AG09319 (cell line): ENCODE measurements at regions not wholly inside any gene's neighbourhood (a gene's known extent, or its start where the extent isn't known, plus 50 kb on each side); places are given as distances from the start of the nearest gene placed in this dataset.
A peak's percentile ranks its signal among the peaks of the same experiment; 100 is the strongest.
"Not testable (repeated sequence)": the region's sequence is repeated elsewhere in the genome, so short reads cannot be mapped to it uniquely, and the experiment has no call there.

Source experiments
- DNase-seq: peaks from one replicate; pipeline ENCODE4 v3.0.0-alpha.2; 2010; ENCODE audit warnings: low read depth; ENCODE audit errors: extremely low read depth
- TF ChIP-seq, protein P1 (sequence below): IDR thresholded peaks from 2 replicates; pipeline ENCODE4 v1.5.1; 2011; ENCODE audit warnings: low read depth, mild to moderate bottlenecking, inconsistent platforms, low read length, moderate library complexity

DNA sequence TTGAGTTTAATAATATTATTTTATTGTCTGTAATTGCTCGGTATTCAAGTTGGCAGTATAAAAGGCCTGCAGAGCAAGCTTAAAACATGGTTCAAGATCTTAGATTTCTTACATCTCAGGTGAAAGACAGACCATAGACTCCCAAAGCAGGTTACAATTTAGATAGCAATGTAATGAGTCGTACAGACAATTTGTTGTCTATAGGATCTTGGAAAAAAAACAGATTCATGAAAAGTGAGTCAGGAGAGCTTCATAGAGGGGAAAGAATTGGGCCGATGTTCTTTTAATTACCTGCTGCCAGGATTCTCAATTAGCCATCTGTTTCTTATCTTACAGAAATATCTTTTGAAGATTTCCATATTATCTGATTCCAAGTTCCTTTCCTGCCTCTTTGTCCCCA, 111.5 kb upstream of the IKBKE start:
- not testable (repeated sequence) for DNase-seq

DNA sequence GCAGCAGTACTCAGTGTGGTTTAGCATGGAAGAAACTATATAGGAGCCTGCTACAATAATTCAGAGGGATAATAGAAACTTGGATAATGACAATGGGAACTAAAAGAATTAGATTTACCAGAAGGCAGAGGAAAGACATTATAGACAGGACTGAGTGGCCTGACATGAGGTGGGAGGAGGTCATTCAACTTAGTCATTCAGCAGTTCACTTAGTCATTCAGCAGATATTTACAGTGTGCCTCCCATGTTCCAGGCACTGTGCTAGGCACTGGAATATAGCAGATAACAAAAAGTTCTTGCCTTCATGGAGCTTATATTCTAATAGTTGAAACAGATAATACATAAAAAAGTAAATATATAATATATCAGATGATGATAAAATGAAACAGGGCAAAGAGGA, 110.9 kb upstream of the IKBKE start:
- not testable (repeated sequence) for DNase-seq

DNA sequence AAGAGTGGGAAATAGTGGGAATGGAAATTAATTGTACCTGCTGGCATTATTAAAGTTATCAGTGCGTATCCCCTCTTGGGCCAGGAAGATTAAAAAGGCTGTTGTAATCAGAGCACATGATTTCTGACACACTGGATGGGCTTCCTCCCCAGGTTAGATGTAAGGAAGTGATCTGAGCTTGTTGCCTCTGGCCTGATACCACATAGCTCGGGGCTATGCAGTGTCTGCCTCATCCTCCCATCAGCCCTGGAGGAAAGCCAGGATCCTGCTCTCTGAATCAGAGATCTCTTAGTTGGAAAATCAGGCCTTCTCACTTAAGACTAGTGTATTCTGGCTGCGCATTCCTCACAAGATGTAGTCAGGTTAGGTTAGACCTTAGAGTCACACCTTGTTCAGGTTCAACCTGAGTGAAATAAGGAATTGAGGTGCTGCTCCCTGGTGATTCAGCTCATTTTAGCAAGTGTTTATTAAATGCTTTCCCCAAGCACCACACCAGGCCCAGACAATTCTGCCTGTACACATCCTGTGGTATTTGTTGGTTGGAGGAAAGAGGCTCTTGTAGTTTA, 108.2 kb upstream of the IKBKE start:
- DNase-seq: not testable (repeated sequence)

DNA sequence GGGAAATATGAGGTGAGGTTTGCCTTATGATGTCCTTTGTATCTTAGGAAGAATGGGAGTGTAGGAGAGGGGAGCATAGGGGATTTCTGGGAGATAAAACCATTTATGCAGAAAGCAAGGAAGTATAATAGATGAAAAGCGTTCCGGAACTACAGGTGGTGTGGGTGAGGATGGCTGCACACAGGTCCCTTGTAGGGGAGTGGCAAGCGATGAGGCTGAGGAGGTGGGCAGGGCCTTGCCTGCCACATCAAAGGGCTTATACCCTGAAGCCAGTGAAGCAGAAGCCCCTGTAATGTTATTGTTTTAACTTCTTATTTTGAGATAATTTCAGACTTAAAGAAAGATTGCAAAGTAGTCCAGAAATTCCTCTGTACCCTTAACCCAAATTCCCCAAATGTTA, 107.3 kb upstream of the IKBKE start:
- not testable (repeated sequence) for DNase-seq

DNA sequence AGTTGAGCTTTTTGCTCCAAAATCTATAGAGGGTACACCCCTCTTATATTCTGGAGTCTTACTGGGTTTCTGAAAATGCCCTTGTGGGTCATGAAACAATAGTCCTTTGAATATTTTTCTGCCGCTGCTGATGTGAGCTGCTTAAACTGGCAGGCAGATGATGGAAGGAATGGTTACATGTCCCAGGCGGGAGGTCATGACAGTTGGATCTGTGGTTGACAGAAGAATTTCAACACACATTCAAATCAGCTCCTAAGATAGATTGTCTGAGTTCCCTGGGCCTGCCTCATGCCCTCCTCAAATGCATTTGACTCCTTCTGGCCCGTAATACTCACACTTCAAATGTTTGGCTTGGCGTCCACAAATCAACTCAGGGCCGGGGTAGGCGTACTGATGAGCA, 105.0 kb upstream of the IKBKE start:
- DNase-seq: not testable (repeated sequence)

DNA sequence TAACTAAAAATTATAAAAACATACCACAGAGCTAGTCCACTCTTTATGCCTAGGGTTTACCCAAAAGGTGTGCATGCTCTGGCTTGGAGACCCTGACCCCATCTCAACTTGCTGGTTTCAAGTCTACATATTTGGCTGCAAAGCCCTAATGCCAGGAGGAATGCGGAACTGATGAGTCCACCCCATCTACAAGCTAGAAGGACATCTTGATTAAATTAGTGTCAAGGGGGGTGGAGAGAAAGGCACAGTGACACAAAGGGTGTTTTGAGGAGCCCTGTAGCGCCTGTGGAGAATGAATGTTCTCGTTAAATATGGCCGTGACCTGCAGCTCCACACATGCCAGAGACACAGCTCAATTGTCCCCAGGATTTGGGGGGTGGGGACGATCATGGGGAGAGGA, 104.1 kb upstream of the IKBKE start:
- DNase-seq: not testable (repeated sequence)

DNA sequence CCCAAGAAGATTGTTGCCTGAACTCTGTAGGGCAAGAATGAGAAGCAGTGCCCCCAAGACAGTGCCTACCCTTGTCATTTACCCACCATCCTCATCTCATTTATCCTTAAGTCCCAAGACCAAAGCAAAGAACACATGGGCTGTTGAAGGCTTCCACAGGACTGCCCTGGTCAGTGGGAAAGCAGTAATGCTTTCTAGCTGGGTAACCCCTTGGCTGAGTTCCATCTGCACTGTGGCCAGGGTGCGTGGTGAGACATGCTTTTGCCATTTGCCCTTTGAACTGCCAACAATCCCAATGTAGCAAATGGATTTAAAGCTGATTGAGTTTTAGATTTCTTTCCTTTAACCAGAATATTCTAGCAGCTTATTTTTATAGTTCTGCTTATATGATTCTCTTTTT, 103.5 kb upstream of the IKBKE start:
- DNase-seq: not testable (repeated sequence)

DNA sequence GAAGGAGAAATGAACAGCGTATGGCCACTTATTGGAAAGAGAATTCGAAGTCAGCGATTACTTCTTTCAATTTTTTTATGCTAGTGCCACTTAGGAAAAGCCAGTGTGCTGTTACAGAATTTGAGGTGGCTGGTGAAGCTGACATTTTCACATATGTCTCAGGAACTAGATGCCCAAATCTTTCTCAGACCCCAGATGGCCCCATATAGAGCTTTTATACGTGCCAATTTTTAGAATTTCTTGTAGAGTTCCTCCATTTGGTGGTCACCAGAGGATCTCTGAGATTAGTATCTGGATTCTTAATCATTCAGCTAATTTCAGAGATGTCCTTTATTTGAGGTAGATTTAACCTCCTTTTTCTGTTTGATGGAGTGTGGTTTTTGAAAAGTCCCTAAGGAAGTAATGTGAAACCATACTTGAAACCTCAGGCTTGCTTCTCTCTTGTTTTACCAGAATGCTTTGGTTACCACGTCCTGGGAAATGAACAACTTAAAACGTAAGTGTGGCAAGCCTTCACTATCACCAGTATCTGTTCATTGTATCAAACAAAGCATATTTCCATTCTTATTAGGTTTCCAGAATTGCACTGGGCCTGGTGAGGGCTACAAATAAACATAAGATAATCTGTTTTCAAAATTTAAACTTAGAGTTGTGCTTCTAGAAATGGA, 102.2 kb upstream of the IKBKE start:
- not testable (repeated sequence) for DNase-seq

DNA sequence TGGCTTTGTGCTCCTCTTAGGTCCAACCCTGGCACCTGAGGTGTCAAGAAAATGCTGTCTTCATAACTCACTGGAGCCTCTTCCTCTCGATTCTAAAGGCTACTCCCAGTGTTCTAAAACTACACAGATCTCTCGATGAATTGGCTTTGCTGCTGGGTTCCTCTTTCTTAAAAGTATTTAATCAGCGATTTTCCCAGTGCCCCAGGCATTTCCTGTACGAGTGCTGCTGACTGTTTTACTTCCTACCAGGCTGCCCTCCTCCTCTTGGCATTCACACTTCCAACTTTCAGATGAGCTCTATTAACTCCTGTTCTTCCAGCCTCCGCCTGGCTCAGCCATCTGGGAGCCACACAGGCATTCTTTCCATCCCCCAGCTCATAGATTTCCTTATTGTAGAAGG, 95.6 kb upstream of the IKBKE start:
- not testable (repeated sequence) for DNase-seq

DNA sequence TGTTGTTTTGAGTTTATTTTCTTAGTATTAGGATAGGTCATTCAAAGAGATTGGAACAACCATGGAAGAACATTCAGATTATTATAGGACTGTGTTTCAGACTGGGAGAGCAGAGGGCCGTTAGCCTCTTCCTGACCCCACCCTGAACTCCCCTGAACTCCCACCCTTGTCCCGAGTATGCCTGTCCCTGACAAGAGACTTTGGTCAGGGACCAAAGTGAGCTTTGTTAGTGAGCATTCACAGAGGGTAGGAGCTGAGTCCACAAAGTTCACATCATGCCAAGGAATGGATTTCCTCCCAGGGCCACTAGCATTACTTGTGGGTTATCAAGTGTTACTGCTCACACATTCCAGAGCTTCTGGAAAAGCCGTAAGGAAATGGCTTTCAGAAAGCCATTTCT, 94.7 kb upstream of the IKBKE start:
- DNase-seq: not testable (repeated sequence)

DNA sequence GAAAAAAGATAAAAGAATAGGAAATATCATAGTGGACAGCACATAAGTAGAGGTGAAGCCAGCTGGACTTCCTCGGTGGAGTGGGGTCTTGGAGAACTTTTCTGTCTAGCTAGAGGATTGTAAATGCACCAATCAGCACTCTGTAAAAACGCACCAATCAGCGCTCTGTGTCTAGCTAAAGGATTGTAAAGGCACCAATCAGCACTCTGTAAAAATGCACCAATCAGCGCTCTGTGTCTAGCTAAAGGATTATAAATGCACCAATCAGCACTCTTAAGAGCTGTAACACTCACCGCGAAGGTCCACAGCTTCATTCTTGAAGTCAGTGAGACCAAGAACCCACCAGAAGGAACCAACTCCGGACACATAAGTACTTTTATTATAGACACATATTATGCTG, 91.8 kb upstream of the IKBKE start:
- not testable (repeated sequence) for DNase-seq

DNA sequence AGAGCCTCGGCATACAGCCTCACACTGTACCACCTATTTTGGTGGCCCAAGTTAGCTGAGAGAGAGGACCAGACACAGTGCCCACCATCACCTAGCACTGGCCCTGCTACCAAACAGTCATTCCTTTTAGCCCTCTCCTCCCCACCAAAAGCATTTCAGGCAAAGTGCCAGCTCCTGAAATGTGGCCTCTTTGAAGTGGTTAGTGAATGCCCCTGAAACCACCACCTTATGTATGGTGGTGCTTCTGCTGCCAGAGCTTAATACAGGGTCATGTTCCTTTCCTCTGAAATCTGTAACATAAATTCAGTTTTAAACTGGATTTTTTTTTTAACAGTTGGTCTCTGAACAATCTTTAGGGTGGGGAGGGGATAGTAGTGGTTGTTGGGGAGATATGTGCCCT, 91.0 kb upstream of the IKBKE start:
- DNase-seq: not testable (repeated sequence)

DNA sequence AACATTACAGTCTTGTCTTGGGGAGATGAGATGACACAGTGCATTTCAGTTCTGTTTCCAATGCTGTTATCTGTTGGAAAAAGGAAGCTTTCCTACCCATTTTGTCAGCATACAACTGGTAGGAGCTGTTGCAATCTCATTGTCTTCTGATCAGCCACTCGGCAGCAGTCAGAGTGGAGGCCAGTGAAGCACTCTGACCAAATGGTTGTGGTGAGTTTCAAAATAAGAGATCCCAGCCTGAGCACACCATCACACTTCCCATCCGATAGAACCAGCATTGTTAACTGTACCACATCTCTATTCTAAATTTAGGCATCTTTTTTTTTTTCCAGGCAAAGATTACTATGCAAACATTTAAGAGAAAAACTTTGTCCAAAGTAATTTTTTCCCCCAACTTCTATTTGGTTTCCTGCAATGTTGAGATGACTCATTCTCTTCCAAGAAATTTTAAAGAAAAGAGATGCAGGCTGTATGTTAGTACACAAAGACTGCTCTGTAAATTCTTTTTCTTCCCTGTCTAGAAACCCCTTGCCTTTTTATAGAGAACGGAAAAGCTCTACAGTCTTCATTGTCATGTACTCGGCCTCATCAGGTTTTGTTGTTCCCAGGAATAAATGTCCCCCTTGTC, 90.0 kb upstream of the IKBKE start:
- not testable (repeated sequence) for DNase-seq

DNA sequence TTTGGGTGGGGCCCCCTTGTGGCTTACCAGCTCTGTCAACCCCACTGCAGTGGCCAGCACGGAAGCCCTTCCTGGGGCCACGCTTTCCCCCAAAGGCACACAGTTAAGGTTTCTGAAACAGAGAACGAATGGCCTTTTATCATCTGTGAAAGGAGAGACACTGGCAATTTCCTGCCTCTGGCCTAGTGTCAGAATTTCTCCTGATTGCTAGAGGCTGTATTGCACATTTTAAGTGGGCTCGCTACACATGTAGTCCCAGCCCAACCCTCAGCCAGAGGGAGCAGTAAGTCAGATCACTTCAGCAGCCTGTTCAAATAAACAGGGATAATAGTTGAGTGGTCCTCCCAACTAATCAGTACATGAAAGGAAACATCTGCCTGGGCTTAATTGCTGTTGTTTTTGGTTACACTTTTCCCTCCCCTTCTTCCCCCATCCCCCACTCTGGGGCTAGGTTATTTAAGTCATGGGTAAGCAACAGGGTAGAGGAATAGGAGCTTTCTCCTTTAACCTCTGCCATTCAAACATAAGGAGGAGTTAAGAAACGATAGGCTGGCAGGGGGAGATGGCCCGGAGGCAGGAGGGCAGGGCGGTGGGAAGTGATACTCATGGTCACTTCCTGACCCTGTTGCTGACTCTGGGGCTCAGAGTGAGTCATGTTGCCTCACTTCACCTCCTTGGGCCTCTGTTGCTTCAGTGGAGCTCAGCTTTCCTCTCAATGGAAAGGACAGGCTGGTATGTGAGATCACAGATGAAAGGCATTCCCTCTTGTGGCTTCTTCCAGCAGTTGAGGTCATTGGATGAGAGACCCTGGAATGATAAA, 89.3 kb upstream of the IKBKE start:
- DNase-seq: peak; percentile 49

DNA sequence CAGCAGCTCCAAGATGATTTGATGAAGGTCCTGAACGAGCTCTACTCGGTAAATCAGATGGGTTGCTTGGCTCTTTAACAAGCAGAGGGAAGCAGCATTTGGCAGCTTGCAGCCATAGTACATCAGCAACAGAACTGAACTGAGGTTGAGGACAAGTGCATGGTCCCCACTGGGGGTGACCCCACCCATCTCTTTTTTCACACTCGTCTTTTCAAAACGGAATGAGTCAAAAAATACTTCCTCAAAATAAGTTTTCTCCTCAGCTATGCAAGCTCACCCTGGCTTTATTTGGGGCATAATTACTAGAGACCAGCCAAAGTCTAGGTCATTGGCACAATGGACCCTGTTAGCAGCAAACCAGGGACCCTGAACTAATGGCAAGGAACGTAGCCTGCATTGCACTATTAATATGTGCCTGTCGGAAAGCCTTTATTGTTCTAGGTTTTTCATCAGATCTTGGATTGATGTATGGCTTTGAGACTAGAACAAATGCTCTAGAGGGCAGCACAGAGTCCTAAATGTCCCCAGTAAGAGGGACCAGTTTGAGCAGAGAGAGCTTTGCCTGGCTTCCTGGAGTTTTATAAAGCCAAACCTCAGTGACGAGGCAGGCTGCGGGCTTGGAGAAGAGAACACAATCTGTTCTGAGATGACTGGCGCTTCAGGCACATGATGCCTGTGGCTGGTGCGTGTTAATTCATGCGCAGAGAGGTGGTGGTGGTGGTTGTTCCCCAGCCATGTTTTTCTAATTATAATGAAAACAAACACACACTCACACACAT, 86.1 kb upstream of the IKBKE start:
- peak; percentile 67 for DNase-seq

DNA sequence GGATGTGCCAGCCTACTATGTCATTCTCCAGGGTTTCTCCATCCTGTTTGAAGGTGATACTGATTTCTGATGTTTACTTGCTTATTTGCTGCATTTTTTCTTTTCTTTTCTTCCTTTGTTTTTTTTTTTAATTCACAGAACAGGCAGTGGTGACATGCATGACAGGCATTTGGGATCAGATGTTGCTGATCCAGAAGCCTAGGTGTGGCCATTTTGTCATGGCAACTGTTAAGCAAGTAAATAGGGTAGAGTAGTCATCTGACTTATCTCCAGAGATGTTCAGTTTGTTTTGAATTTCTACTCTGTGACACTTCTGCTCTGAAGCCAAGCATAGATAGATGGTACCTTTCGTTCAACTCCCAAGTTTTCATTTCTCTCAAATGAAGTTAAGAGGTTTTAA, 85.4 kb upstream of the IKBKE start:
- DNase-seq: not testable (repeated sequence)

More for the DNA sequence above, 86.1 kb upstream of the IKBKE start:
- TF ChIP-seq, protein P1, sequence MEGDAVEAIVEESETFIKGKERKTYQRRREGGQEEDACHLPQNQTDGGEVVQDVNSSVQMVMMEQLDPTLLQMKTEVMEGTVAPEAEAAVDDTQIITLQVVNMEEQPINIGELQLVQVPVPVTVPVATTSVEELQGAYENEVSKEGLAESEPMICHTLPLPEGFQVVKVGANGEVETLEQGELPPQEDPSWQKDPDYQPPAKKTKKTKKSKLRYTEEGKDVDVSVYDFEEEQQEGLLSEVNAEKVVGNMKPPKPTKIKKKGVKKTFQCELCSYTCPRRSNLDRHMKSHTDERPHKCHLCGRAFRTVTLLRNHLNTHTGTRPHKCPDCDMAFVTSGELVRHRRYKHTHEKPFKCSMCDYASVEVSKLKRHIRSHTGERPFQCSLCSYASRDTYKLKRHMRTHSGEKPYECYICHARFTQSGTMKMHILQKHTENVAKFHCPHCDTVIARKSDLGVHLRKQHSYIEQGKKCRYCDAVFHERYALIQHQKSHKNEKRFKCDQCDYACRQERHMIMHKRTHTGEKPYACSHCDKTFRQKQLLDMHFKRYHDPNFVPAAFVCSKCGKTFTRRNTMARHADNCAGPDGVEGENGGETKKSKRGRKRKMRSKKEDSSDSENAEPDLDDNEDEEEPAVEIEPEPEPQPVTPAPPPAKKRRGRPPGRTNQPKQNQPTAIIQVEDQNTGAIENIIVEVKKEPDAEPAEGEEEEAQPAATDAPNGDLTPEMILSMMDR: peak; percentile 23

DNA sequence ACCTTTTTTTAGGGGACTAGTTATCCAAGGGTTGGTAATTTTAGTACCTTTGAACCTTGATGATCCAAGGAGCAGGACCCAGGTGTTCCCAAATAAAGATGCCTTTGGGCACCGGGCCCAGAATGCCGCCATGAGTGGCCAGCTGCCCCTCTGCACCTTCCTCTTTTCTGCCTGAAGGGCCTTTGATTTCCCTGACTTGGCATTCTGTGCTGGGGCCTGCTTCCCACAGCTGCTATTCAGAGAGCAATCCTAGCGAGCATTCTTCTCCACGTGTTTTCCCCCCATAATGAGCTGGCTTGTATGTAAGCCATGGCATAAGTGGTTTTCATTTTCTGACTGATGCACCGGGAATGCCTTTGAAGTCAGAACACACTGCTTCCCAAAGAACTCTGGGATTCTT, 82.6 kb upstream of the IKBKE start:
- not testable (repeated sequence) for DNase-seq

DNA sequence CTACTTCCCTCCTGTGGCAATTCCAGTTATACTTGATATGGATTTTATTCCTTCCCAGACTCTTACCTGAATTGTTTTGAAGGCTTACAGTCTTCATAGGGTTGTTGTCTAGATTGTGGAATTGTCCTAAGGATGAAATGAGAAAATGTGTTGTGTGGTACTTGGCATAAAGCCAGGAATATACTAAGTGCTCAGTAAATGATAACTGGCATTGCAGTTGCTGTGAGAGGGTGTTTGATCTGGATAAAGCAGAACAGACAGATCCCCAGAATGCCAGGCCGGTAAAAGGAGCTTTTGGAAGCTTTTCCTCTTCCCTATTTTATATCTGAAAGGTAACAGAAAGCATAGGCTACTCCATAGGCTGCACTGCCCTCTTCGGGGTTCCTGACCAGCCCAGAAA, 78.4 kb upstream of the IKBKE start:
- DNase-seq: not testable (repeated sequence)

DNA sequence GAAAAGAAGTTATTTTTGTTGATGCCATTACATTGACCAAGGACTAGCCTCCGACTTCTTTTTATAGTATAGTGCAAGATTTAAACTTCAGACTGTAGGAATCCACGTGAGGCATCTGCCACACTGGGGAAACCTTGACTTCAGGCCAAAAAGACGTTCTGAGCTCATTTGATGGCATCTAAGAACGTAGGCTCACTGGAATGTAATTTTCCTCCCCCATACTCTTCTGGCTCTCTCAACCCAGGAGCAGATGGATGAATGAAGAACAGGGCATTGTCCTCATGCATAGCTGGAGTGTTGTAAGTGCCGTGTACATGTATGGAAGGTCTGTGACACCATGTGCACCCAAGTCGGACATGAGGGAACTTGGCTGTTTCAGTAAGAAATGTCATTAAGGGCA, 72.8 kb upstream of the IKBKE start:
- DNase-seq: not testable (repeated sequence)
